H1 (cell line): ENCODE measurements at regions not wholly inside any gene's neighbourhood (a gene's known extent, or its start where the extent isn't known, plus 50 kb on each side); places are given as distances from the start of the nearest gene placed in this dataset.

Source experiments
- CTCF ChIA-PET: fragments of 300-600 bp; sonication (Branson Sonifier 250); formaldehyde crosslinking; loops from one replicate; lab custom pipeline; 2021; ENCODE audit not compliant: partially characterized antibody; lab: Charles Lee
- POLR2A ChIA-PET: fragments of 300-600 bp; sonication (Branson Sonifier 250); formaldehyde crosslinking; loops from one replicate; lab custom pipeline; 2021; ENCODE audit warnings: inconsistent platforms; ENCODE audit not compliant: partially characterized antibody; lab: Charles Lee
- DNase-seq, 2 experiments: peaks; one replicate each; pipeline versions ENCODE4 v3.0.0 to v3.0.0-alpha.2; 2010 to 2022; ENCODE audit warnings: low spot score in 2 of 2, low read depth in 1 of 2, mixed read lengths in 1 of 2
- FAIRE-seq: peaks from 2 replicates; lab custom pipeline; 2011; peaks lifted over from hg19 to GRCh38; lab: Jason Lieb, UNC
- H2AFZ ChIP-seq: 2 replicates; pipeline ENCODE4 v1.8.1; 2012; ENCODE audit warnings: low read length, inconsistent platforms
- H2AK5ac ChIP-seq: 2 replicates; pipeline ENCODE4 v1.6.1; 2013; ENCODE audit warnings: low read depth, low read length
- H2BK120ac ChIP-seq: replicated peaks from 2 replicates; pipeline ENCODE3; 2013; ENCODE audit warnings: low read depth, low read length, inconsistent platforms
- H2BK12ac ChIP-seq: 2 replicates; pipeline ENCODE4 v1.6.1; 2013; ENCODE audit warnings: low read depth, low read length
- H2BK15ac ChIP-seq: 2 replicates; pipeline ENCODE4 v1.6.1; 2013; ENCODE audit warnings: low read length
- H2BK20ac ChIP-seq: 2 replicates; pipeline ENCODE4 v1.6.1; 2013; ENCODE audit warnings: low read length
- H2BK5ac ChIP-seq: 2 replicates; pipeline ENCODE4 v1.6.1; 2013; ENCODE audit warnings: low read depth, low read length
- H3K14ac ChIP-seq: 2 replicates; pipeline ENCODE4 v1.6.1; 2013; ENCODE audit warnings: inconsistent platforms; ENCODE audit not compliant: insufficient read length
- H3K18ac ChIP-seq: 2 replicates; pipeline ENCODE4 v1.6.1; 2013; ENCODE audit warnings: low read length; ENCODE audit errors: extremely low read depth
- H3K23ac ChIP-seq: 2 replicates; pipeline ENCODE4 v1.6.1; 2013; ENCODE audit warnings: inconsistent platforms; ENCODE audit not compliant: insufficient read length
- H3K23me2 ChIP-seq: 2 replicates; pipeline ENCODE4 v1.6.1; 2013; ENCODE audit warnings: low read depth, low read length
- H3K27ac ChIP-seq: 2 replicates; pipeline ENCODE4 v1.6.1; 2011; ENCODE audit warnings: low read depth, low read length, inconsistent platforms
- H3K27me3 ChIP-seq, 4 experiments: replicated peaks in 1 of 4; 1 replicate in 1 of 4; 2 replicates in 3 of 4; pipeline versions ENCODE4 v1.6.1 to v1.8.1; 2011 to 2013; ENCODE audit warnings: low read length in 3 of 4, mild to moderate bottlenecking in 3 of 4, inconsistent platforms in 2 of 4, mixed read lengths in 2 of 4, moderate library complexity in 1 of 4; ENCODE audit not compliant: control insufficient read depth in 3 of 4, insufficient read depth in 3 of 4; ENCODE audit errors: extremely low read depth in 1 of 4
- H3K36me3 ChIP-seq, 4 experiments: 2 replicates each; pipeline versions ENCODE4 v1.6.1 to v1.8.1; 2011 to 2013; ENCODE audit warnings: mild to moderate bottlenecking in 4 of 4, low read length in 3 of 4, moderate library complexity in 2 of 4, control low read depth in 1 of 4, inconsistent platforms in 1 of 4; ENCODE audit not compliant: insufficient read depth in 4 of 4, control insufficient read depth in 2 of 4
- H3K4ac ChIP-seq: replicated peaks from 2 replicates; pipeline ENCODE3; 2013; ENCODE audit warnings: low read length, low read depth, mixed read lengths, inconsistent platforms; ENCODE audit not compliant: insufficient read length
- H3K4me1 ChIP-seq, 4 experiments: replicated peaks in 1 of 4; 1 replicate in 1 of 4; 2 replicates in 3 of 4; pipeline versions ENCODE4 v1.6.1 to v1.8.1; 2011 to 2013; ENCODE audit warnings: low read length in 3 of 4, inconsistent platforms in 2 of 4, mixed read lengths in 1 of 4; ENCODE audit not compliant: insufficient read depth in 4 of 4, control insufficient read depth in 3 of 4
- H3K4me2 ChIP-seq, 2 experiments: 2 replicates each; pipeline versions ENCODE4 v1.6.1 to v1.8.1; 2011 to 2013; ENCODE audit warnings: low read depth in 2 of 2, low read length in 2 of 2, control low read depth in 1 of 2, inconsistent platforms in 1 of 2, mild to moderate bottlenecking in 1 of 2; ENCODE audit not compliant: insufficient read depth in 1 of 2
- H3K4me3 ChIP-seq, 4 experiments: fragments of 200-600, 300-600 bp in 1 of 4; sonication (generic), shearing (Covaris generic), sonication (Bioruptor Twin) in 1 of 4; 2 replicates each; pipeline versions ENCODE4 v1.5.1 to v1.8.1; 2011 to 2016; ENCODE audit warnings: low read length in 4 of 4, low read depth in 3 of 4, control low read depth in 2 of 4, inconsistent platforms in 2 of 4, mild to moderate bottlenecking in 2 of 4, mixed read lengths in 1 of 4, moderate library complexity in 1 of 4; ENCODE audit not compliant: insufficient read depth in 2 of 4; ENCODE audit errors: extremely low read depth in 1 of 4
- H3K56ac ChIP-seq: replicated peaks from 2 replicates; pipeline ENCODE3; 2013; ENCODE audit warnings: low read depth, mild to moderate bottlenecking, mixed read lengths, low read length, inconsistent platforms; ENCODE audit not compliant: insufficient read length
- H3K79me1 ChIP-seq: 2 replicates; pipeline ENCODE4 v1.6.1; 2013; ENCODE audit warnings: low read depth, low read length, control low read depth
- H3K79me2 ChIP-seq, 2 experiments: 2 replicates each; pipeline versions ENCODE4 v1.6.1 to v1.8.1; 2012 to 2013; ENCODE audit warnings: low read length in 2 of 2, mild to moderate bottlenecking in 2 of 2, inconsistent platforms in 1 of 2; ENCODE audit not compliant: insufficient read depth in 2 of 2, control insufficient read depth in 1 of 2
- H3K9ac ChIP-seq, 4 experiments: replicated peaks in 1 of 4; 1 replicate in 1 of 4; 2 replicates in 3 of 4; pipeline versions ENCODE4 v1.6.1 to v1.8.1; 2011 to 2013; ENCODE audit warnings: low read depth in 3 of 4, low read length in 3 of 4, control low read depth in 2 of 4, mild to moderate bottlenecking in 2 of 4, moderate library complexity in 2 of 4, inconsistent platforms in 1 of 4; ENCODE audit errors: extremely low read depth in 1 of 4
- H3K9me3 ChIP-seq, 2 experiments: 2 replicates each; pipeline versions ENCODE4 v1.6.1 to v1.8.1; 2012 to 2013; ENCODE audit warnings: mild to moderate bottlenecking in 2 of 2, moderate library complexity in 2 of 2, control low read depth in 1 of 2, inconsistent platforms in 1 of 2, low read depth in 1 of 2, low read length in 1 of 2, mixed read lengths in 1 of 2; ENCODE audit not compliant: insufficient read depth in 2 of 2
- H4K20me1 ChIP-seq, 2 experiments: replicated peaks in 1 of 2; 2 replicates each; pipeline versions ENCODE3 to v1.8.1; 2011 to 2013; ENCODE audit warnings: inconsistent platforms in 2 of 2, low read length in 2 of 2, mild to moderate bottlenecking in 1 of 2; ENCODE audit not compliant: insufficient read depth in 2 of 2, control insufficient read depth in 1 of 2
- H4K5ac ChIP-seq: 2 replicates; pipeline ENCODE4 v1.6.1; 2013; ENCODE audit warnings: low read length, low read depth, mixed read lengths, inconsistent platforms; ENCODE audit not compliant: insufficient read length
- H4K8ac ChIP-seq: 2 replicates; pipeline ENCODE4 v1.8.0; 2013; ENCODE audit warnings: mild to moderate bottlenecking, moderate library complexity, low read length, inconsistent platforms; ENCODE audit not compliant: insufficient read depth; ENCODE audit errors: extremely low read depth
- H4K91ac ChIP-seq: replicated peaks from 2 replicates; pipeline ENCODE3; 2013; ENCODE audit warnings: low read length, mixed read lengths, inconsistent platforms; ENCODE audit not compliant: insufficient read length
- ASH2L ChIP-seq: fragments of 200-600, 300-600 bp; sonication (generic); IDR thresholded peaks from one replicate; pipeline ENCODE4 v1.7.1; 2017; ENCODE audit warnings: low read length
- BACH1 ChIP-seq: IDR thresholded peaks from 2 replicates; pipeline ENCODE4 v1.6.1; 2012; ENCODE audit warnings: low read length, improper control_type of control experiment
- CBX5 ChIP-seq: fragments of 300-800, 300-1000 bp; sonication (generic); IDR thresholded peaks from 2 replicates; pipeline ENCODE4 v1.7.1; 2016; ENCODE audit warnings: antibody characterized with exemption, low read length, low read depth
- CBX8 ChIP-seq: fragments of 300-800, 300-1000 bp; sonication (generic); IDR thresholded peaks from 2 replicates; pipeline ENCODE4 v1.7.1; 2016; ENCODE audit warnings: low read depth, low read length, borderline replicate concordance
- EZH2 ChIP-seq: fragments of 200-600 bp; sonication (generic); IDR thresholded peaks from 2 replicates; pipeline ENCODE4 v1.7.1; 2012; ENCODE audit warnings: low read depth, mild to moderate bottlenecking, moderate library complexity, low read length, inconsistent platforms; ENCODE audit not compliant: severe bottlenecking
- MAFK ChIP-seq: IDR thresholded peaks from 2 replicates; pipeline ENCODE4 v1.6.1; 2012; ENCODE audit warnings: low read depth, mild to moderate bottlenecking, improper control_type of control experiment, low read length
- NANOG ChIP-seq: IDR thresholded peaks from 2 replicates; pipeline ENCODE4 v1.6.1; 2011; ENCODE audit warnings: low read length, low read depth, mild to moderate bottlenecking, inconsistent platforms; ENCODE audit not compliant: insufficient read depth, poor library complexity, severe bottlenecking
- WGBS, 2 experiments: shearing (Covaris generic) in 1 of 2; methylation state at CpG; one replicate each; pipeline versions ENCODE4 v1.1.6 to v1.1.7; 2013 to 2015; ENCODE audit warnings: low lambda C conversion rate in 2 of 2, mixed read lengths in 2 of 2, inconsistent platforms in 1 of 2, low coverage in 1 of 2, missing lambda C conversion rate in 1 of 2; ENCODE audit not compliant: insufficient replicate concordance in 2 of 2, insufficient coverage in 1 of 2, insufficient read length in 1 of 2; ENCODE audit errors: extremely low coverage in 1 of 2, missing lambda C conversion rate in 1 of 2; 5-methylcytosine and 5-hydroxymethylcytosine counted together
- TF ChIP-seq, protein P1 (sequence below): IDR thresholded peaks from 2 replicates; pipeline ENCODE4 v1.6.1; 2011; ENCODE audit warnings: low read depth, mild to moderate bottlenecking, low read length; ENCODE audit not compliant: insufficient read depth

GRCh38 chr14:56027916-56028712, 90.1 kb upstream of the PELI2 start:
- H3K79me2 ChIP-seq = no peaks in the 10 kb centered on the region
- no peak overlapping the region for H3K14ac ChIP-seq
- DNase-seq = no peak
- no peak overlapping the region for H3K4me3 ChIP-seq
- no peak overlapping the region for H3K23ac ChIP-seq
- H3K27me3 ChIP-seq = no peaks in the 10 kb centered on the region
- no peaks in the 10 kb centered on the region for H3K9me3 ChIP-seq
- H2BK120ac ChIP-seq = no peak overlapping the region
- H3K9ac ChIP-seq = no peak overlapping the region
- H4K91ac ChIP-seq = no peak overlapping the region
- no peak overlapping the region for H3K4ac ChIP-seq
- no peak overlapping the region for H2BK15ac ChIP-seq
- no peaks in the 10 kb centered on the region for H3K36me3 ChIP-seq
- no peak for FAIRE-seq
- H3K4me2 ChIP-seq = no peak overlapping the region
- H2BK20ac ChIP-seq = no peak overlapping the region
- H2BK12ac ChIP-seq = no peak overlapping the region
- no peak overlapping the region for H2BK5ac ChIP-seq
- H4K20me1 ChIP-seq = no peaks in the 10 kb centered on the region
- ChIA-PET CTCF (interaction anchor here (0.5 to 1.4 kb wide), 3 partner anchors 95 to 296 kb away, joined by 3 read pairs; no protein-coding TSS in a partner anchor), POLR2A (no interaction called here)
- 86% methylated on average over 2 of the region's 2 CpGs; no CpG with 5 or more reads in 1 of the 2 experiments for WGBS, 2 experiments
- H4K8ac ChIP-seq = no peak overlapping the region
- H3K27ac ChIP-seq = no peak overlapping the region
- no peaks in the 10 kb centered on the region for H3K79me1 ChIP-seq
- H3K18ac ChIP-seq = no peak overlapping the region
- TF ChIP-seq CBX5 = no peak
- TF ChIP-seq, protein P1, sequence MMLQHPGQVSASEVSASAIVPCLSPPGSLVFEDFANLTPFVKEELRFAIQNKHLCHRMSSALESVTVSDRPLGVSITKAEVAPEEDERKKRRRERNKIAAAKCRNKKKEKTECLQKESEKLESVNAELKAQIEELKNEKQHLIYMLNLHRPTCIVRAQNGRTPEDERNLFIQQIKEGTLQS = no peak
- TF ChIP-seq CBX8 = no peak
- TF ChIP-seq MAFK = no peak
- no peak for TF ChIP-seq NANOG
- TF ChIP-seq ASH2L = no peak
- no peak for TF ChIP-seq BACH1
- no peak for TF ChIP-seq EZH2
- no peaks in the 10 kb centered on the region for H3K23me2 ChIP-seq
- H4K5ac ChIP-seq = no peak overlapping the region
- H3K56ac ChIP-seq = no peak overlapping the region
- no peak overlapping the region for H2AFZ ChIP-seq
- no peak overlapping the region for H2AK5ac ChIP-seq
- H3K4me1 ChIP-seq = no peaks in the 10 kb centered on the region; a peak in 2 of 7 replicates
